ELR (cell line): ENCODE measurements at regions not wholly inside any gene's neighbourhood (a gene's known extent, or its start where the extent isn't known, plus 50 kb on each side); places are given as distances from the start of the nearest gene placed in this dataset.

Source experiments
- DNase-seq: peaks from one replicate; pipeline ENCODE4 v3.0.0-alpha.2; 2015; ENCODE audit warnings: low read depth

DNA sequence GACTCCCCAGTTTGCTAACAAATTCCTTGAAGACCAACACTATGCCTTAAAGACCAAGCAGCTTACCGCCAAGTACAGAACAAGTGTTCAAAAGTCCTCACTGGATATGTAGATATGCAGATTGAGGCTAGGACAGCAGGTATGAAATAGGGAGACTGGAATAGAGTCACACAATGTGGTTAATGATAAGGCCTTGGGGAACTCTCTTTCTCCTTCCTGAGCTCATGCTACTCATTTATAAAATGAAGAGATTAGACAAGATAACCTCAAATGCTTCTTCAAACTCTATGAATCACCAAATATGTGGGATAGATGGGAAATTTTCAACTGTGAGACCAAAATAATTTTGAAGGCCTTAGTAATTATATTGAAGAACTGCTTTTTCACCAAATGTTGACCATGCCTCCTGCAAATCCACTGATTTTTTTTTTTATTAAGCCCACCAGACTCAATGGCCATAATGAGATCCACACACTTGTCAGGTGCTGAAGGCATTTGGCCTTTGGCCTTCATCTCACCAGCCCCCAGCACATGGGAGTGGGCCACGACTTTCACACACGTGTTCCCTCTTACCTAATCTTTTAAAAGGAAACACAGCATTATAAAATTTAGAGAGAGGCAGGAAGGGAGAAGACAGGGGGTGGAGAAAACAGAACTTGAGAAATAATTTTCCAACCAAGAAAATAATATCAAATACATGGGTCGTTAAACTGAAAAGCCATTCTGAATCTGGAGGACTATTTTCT lies 181.5 kb downstream of the EN1 start:
- DNase-seq = no peak

DNA sequence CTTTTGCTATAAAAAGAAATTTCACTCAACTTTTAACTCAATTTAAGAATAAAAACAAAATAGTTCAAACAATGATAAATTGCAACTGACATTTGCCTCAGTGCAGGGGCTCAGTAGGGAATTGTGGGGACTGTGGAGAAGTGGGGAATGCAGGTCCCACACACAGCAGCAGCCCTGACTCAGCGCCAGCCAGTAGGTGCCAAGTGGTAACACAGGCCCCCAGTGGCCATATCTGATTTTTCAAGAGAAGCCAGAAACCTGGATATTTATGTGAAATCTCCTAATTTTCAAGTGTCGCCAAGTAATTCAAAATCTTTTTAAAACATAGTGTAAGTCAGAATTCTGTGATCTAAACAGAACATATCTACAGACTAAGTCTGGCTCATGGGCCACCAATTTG lies 186.3 kb downstream of the EN1 start:
- DNase-seq = peak; percentile 30

GRCh38 chr2:118658596-118659198 lies 188.8 kb downstream of the EN1 start:
- no peak for DNase-seq

DNA sequence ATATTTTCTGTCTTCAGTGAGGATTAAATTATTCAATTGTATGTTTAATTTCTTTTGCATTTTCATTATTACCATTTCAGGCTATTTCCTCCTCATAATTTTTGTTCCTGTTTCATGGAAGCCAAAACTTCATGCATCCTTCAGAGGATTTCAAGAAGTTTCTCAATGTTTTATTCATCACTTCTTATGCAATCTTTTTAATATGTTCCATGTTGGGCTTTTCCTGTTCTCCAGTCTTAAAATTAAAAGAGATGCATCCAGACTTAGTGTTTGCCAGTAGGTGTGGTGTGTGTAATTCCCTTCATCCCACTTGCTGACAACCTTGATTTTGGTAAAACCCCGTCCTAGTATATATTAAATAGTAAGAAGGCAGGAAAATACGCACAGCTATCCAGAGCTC lies 190.0 kb downstream of the EN1 start:
- no peak for DNase-seq

DNA sequence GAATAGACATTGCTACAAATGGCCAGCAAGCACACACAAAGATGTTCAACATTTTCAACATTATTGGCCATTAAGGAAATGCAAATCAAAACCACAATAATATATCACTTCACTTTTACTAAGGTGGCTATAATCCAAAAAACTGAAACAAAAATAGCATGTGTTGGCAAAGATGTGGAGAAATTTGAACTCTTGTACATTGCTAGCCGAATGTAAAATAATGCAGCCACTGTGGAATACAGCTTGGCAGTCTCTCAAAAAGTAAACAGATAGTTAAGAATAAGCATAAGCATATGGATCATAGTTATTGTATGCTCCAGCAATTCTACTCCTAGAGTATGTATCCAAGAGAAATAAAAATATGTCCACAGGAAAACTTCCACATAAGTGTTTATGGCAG lies 192.5 kb downstream of the EN1 start:
- DNase-seq = no peak

GRCh38 chr2:118650327-118650726 lies 197.1 kb downstream of the EN1 start:
- no peak for DNase-seq

DNA sequence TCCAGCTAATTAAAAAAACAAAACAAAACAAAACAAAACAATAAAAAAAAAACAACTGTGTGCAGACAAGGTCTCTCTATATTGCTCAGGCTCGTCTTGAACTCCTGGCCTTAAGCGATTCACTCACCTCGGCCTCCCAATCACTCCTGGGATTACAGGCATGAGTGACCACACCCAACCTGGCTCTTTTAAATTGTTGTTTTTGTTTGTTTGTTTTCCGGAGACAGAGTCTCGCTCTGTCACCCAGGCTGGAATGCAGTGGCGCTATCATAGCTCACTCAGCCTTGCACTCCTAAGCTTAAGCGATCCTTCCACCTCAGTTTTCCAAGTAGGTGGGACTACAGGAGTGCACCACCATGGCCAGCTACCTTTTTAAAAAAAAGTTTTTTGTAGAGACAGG lies 201.6 kb downstream of the EN1 start:
- no peak for DNase-seq

DNA sequence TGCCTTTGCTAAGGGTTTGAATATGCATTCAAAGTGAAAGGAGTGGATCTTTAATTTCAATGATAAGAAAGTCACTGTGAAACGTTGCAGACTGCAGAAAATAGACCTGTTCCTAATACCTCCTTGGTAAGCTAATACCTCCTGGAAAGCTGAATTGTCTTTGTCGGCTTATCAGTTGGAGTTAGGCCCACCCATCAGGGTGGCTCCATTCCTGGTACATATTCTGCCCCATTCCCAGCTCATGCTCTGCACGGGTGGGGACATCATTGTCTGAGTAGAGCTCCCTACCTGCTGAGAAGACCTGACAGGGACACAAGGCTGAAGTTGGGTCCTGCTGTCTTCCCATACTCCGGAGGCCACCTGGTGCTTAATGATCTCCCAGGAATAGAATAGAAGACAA lies 203.3 kb downstream of the EN1 start:
- no peak for DNase-seq

GRCh38 chr2:118643294-118643693 lies 204.2 kb downstream of the EN1 start:
- DNase-seq = no peak

DNA sequence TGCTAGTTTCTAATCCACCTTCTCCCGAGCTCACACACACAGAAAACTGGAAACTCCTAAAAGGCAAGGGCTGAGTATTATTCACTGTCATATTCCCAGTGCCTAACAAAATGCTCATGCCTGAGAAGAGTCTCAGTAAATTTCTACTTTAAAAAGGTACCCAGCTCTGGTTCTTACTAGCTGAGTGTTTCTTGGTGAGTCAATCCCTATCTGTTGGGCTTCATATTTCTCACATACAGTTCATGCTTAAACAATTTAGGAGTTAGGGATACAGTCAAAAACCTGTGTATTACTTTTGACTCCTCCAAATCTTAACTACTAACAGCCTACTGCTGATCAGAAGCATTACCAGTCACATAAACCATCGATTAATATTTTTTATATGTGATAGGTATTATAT lies 204.9 kb downstream of the EN1 start:
- DNase-seq = no peak

GRCh38 chr2:118641711-118642110 lies 205.7 kb downstream of the EN1 start:
- no peak for DNase-seq

DNA sequence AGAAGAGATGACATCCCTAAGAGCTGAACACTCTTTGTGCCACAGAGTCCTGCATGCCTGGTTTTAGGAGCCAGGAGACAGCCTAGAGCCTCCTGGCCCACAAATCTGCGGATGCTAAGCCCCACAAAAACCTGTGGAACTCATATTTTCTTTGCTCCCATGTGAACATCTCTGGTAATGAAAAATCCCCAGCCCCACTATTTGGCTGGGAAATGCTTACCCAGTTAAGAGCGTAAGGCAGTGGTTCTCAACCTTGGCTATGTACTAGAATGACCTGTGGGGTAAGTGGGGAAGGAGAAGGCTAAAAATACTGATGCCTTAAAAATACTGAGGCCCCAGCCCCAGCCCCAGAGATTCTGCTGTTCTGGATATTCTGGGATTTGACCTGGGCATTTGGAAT lies 208.1 kb downstream of the EN1 start:
- DNase-seq = no peak

DNA sequence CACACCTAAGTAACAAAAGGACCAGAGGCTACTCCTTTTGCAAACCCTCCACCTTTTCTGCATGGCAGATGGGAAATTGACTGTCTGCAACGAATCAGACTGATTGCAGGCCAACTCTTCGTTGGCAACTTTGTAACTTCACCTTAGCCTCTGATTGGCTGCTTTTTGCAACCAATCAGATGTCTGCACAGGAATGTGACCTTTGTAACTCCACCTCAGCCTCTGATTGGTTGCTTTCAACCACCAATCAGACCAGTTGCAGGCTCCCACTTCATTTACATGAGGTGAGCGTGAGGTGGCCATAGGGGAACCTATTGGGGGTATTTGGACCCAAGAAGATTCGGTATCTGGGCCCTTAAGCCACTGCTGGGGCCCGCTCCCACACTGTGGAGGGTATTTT lies 209.0 kb downstream of the EN1 start:
- DNase-seq = no peak

DNA sequence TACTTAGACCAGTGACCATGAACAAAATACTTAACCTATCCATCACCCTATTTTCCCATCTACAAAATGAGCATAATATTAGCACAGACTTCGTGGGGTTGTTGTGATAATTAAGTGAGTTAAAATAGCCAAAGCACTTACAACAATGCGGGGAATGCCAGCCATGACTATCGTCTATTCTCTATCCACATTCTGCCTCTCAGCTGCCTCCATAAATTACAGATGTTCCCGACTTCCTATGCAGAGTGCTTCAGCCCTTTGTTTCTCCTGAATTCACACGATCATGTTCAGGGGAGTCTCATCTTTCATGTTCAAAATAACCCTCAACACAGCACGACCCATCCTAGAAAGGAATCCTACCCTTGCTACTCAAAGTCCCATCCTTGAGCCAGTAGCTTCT lies 211.6 kb downstream of the EN1 start:
- DNase-seq = no peak

DNA sequence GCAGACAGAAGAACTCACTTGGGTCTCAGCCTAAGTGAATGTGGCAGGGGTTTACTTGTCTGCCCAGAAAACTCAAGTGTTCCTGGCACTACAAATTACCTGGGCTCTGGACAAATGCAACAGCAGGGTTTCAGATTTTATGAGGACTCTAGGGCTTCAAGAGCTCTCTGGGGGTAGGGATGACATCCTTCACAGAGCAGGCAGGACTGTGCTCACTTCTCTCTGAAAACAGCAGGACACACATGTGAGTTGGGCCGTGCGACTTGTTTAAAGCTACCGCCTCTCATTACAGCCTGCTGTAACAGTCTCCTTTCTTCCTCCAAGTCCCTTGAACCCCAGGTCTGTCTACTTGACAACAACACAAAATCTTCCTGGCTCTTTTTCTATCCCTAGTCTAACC lies 212.6 kb downstream of the EN1 start:
- no peak for DNase-seq

DNA sequence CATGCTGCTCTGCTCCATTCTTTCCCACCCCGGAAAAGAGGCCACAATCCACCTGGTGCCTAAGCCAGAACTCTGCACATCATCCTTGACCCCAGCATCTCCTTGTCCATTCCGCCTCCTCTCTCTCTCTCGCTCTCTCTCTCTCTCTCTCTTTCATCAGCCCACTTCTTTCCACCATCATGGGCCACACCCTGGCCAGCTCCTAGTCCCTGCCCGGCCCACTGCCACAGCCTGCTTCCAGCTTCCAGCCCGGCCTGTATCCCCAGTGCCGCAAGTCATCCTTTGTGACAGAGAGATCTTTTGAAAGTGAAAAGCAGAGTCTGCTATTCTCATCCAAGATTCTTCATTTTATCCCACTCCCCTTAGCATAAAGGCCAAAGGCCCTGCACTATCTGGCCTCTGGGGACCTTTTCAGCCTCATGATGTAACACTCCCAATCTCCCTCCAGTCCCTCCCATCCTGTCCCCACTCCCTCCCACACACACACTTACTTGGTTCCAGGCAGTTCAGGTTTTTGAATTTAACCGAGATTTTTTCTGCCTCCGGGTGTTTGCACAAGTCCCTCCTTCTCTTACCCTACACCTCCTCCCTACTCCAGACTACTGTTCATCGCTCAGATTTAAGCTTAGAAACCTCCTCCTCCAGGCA lies 214.0 kb downstream of the EN1 start:
- no peak for DNase-seq

- no peak for DNase-seq
Measured at GRCh38 chr2:118632921-118633320, 214.5 kb downstream of the EN1 start.

DNA sequence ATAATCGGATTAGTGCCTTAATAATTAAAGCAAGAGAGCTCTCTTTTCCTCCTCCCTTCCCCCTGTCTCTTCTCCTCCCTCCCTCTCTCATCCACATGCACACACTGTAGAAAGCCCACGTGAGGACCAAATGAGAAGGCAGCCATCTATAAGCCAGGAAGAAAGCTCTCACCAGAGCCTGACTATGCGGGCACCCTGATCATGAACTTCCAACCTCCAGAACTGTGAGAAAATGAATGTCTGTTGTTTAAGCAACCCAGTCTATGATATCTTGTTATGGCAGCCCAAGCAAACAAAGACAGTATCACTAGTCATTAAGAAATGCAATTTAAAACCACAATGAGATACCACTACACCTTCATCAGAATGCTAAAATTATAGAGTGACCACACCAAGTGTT lies 220.3 kb downstream of the EN1 start:
- DNase-seq = no peak

- DNase-seq = no peak
Measured at GRCh38 chr2:118622913-118623312, 224.5 kb downstream of the EN1 start.

GRCh38 chr2:118622108-118622507 lies 225.3 kb downstream of the EN1 start:
- DNase-seq = no peak

GRCh38 chr2:118618279-118618678 lies 229.2 kb downstream of the EN1 start:
- DNase-seq = no peak

- no peak for DNase-seq
Measured at GRCh38 chr2:118616432-118616831, 231.0 kb downstream of the EN1 start.

DNA sequence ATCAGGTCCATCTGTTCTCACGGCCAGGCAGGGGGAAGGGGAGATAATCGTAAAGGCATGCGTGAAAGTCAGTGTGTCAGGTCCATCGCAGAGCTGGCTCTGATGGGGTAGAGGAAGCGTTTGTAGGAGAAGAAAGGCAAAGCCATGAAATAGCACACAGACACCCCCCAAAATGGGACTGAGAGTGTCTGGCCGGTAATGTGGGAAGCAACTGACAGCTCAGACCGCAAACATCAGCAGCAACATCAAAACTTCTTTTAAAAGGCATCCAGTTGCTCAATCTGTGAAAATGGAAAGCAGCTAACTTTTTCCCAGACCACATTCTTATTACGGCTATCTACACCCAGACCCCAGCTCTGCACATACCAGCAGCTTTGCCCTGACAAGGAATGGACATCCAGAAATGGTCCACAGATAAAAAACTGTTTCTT lies 232.6 kb downstream of the EN1 start:
- DNase-seq = no peak

GRCh38 chr2:118613737-118614136 lies 233.7 kb downstream of the EN1 start:
- no peak for DNase-seq
